ENCODE measurements at regions not wholly inside any gene's neighbourhood (a gene's known extent, or its start where the extent isn't known, plus 50 kb on each side); places are given as distances from the start of the nearest gene placed in this dataset.

- H3K27me3 ChIP-seq (replicated peaks; ENCODE audit: insufficient read depth) = no peaks in the 10 kb centered on the region
- no peaks in the 10 kb centered on the region for H4K20me1 ChIP-seq (ENCODE audit: insufficient read depth)
- H3K4me3 ChIP-seq = no peak overlapping the region
- H3K9ac ChIP-seq = no peak overlapping the region
- H3K36me3 ChIP-seq (ENCODE audit: low read depth) = no peaks in the 10 kb centered on the region
- H3K9me2 ChIP-seq (ENCODE audit: insufficient read depth) = no peaks in the 10 kb centered on the region
- 17 to 25% methylated on average over 2 of the region's 2 CpGs for WGBS, 2 experiments (ENCODE audit: low coverage in 1 of 2, low lambda C conversion rate in 2 of 2, missing lambda C conversion rate in 2 of 2)
- H3K9me3 ChIP-seq (ENCODE audit: low read depth) = no peaks in the 10 kb centered on the region
- no peak for TF ChIP-seq EZH2 (IDR thresholded peaks at IDR 0.05; ENCODE audit: insufficient read depth, poor library complexity, severe bottlenecking)
- no peak for TF ChIP-seq EZH2phosphoT487 (IDR thresholded peaks at IDR 0.05; ENCODE audit: insufficient read depth, low read depth)
- H3F3A ChIP-seq (ENCODE audit: insufficient read depth) = no peaks in the 10 kb centered on the region
- no peak overlapping the region for H2AFZ ChIP-seq
- in situ Hi-C loops (cut with MboI) = no loop called here
- H3K4me2 ChIP-seq (ENCODE audit: unreplicated experiment) = no peak overlapping the region
- H3K79me2 ChIP-seq (ENCODE audit: insufficient read depth) = no peaks in the 10 kb centered on the region
- no peaks in the 10 kb centered on the region for H3K4me1 ChIP-seq (ENCODE audit: insufficient read depth)
- H3K27ac ChIP-seq = no peak overlapping the region
- DNase-seq = no peak
Observed at GRCh38 chrX:25202827-25203226, 187.1 kb upstream of the ARX start.

- no peak overlapping the region for H3K4me2 ChIP-seq (ENCODE audit: unreplicated experiment)
- no peak overlapping the region for H3K27ac ChIP-seq
- H3K79me2 ChIP-seq (ENCODE audit: insufficient read depth) = no peaks in the 10 kb centered on the region
- no peaks in the 10 kb centered on the region for H3K4me1 ChIP-seq (ENCODE audit: insufficient read depth)
- no peak overlapping the region for H2AFZ ChIP-seq
- in situ Hi-C loops (cut with MboI) = no loop called here
- no peaks in the 10 kb centered on the region for H3K36me3 ChIP-seq (ENCODE audit: low read depth)
- no peaks in the 10 kb centered on the region for H3K9me2 ChIP-seq (ENCODE audit: insufficient read depth)
- no peaks in the 10 kb centered on the region for H3K9me3 ChIP-seq (ENCODE audit: low read depth)
- no peak for DNase-seq
- H4K20me1 ChIP-seq (ENCODE audit: insufficient read depth) = no peaks in the 10 kb centered on the region
- no peaks in the 10 kb centered on the region for H3F3A ChIP-seq (ENCODE audit: insufficient read depth)
- H3K9ac ChIP-seq = no peak overlapping the region
- no peak overlapping the region for H3K4me3 ChIP-seq
- H3K27me3 ChIP-seq (replicated peaks; ENCODE audit: insufficient read depth) = no peaks in the 10 kb centered on the region
- 5 to 10% methylated on average over 3 of the region's 3 CpGs for WGBS, 2 experiments (ENCODE audit: low coverage in 1 of 2, low lambda C conversion rate in 2 of 2, missing lambda C conversion rate in 2 of 2)
- TF ChIP-seq EZH2phosphoT487 (IDR thresholded peaks at IDR 0.05; ENCODE audit: insufficient read depth, low read depth) = no peak
- no peak for TF ChIP-seq EZH2 (IDR thresholded peaks at IDR 0.05; ENCODE audit: insufficient read depth, poor library complexity, severe bottlenecking)
Observed at GRCh38 chrX:25198891-25199290, 183.1 kb upstream of the ARX start.

GRCh38 chrX:25198253-25198652, 182.5 kb upstream of the ARX start:
- DNase-seq = no peak
- H3K27me3 ChIP-seq (replicated peaks; ENCODE audit: insufficient read depth) = no peaks in the 10 kb centered on the region
- no peak overlapping the region for H3K9ac ChIP-seq
- no peak overlapping the region for H3K4me3 ChIP-seq
- no peaks in the 10 kb centered on the region for H3F3A ChIP-seq (ENCODE audit: insufficient read depth)
- no peaks in the 10 kb centered on the region for H3K9me3 ChIP-seq (ENCODE audit: low read depth)
- no peaks in the 10 kb centered on the region for H3K36me3 ChIP-seq (ENCODE audit: low read depth)
- TF ChIP-seq EZH2 (IDR thresholded peaks at IDR 0.05; ENCODE audit: insufficient read depth, poor library complexity, severe bottlenecking) (no peak), EZH2phosphoT487 (IDR thresholded peaks at IDR 0.05; ENCODE audit: insufficient read depth, low read depth) (no peak)
- no peaks in the 10 kb centered on the region for H3K79me2 ChIP-seq (ENCODE audit: insufficient read depth)
- in situ Hi-C loops (cut with MboI) = no loop called here
- no peak overlapping the region for H2AFZ ChIP-seq
- no peak overlapping the region for H3K27ac ChIP-seq
- H3K4me2 ChIP-seq (ENCODE audit: unreplicated experiment) = no peak overlapping the region
- WGBS, 2 experiments (ENCODE audit: low coverage in 1 of 2, low lambda C conversion rate in 2 of 2, missing lambda C conversion rate in 2 of 2) = 31 to 41% methylated on average over 3 of the region's 3 CpGs
- no peaks in the 10 kb centered on the region for H3K4me1 ChIP-seq (ENCODE audit: insufficient read depth)
- no peaks in the 10 kb centered on the region for H3K9me2 ChIP-seq (ENCODE audit: insufficient read depth)
- no peaks in the 10 kb centered on the region for H4K20me1 ChIP-seq (ENCODE audit: insufficient read depth)

GRCh38 chrX:25196221-25196620, 180.5 kb upstream of the ARX start:
- Histone ChIP-seq H3K4me2 (ENCODE audit: unreplicated experiment) (no peak overlapping the region), H3K9me2 (ENCODE audit: insufficient read depth) (no peaks in the 10 kb centered on the region), H3K9ac (no peak overlapping the region), H3K4me3 (no peak overlapping the region), H3K79me2 (ENCODE audit: insufficient read depth) (no peaks in the 10 kb centered on the region), H3K27ac (no peak overlapping the region), H3K27me3 (replicated peaks; ENCODE audit: insufficient read depth) (no peaks in the 10 kb centered on the region), H3K4me1 (ENCODE audit: insufficient read depth) (no peaks in the 10 kb centered on the region), H3F3A (ENCODE audit: insufficient read depth) (no peaks in the 10 kb centered on the region), H4K20me1 (ENCODE audit: insufficient read depth) (no peaks in the 10 kb centered on the region), H3K9me3 (ENCODE audit: low read depth) (no peaks in the 10 kb centered on the region), H3K36me3 (ENCODE audit: low read depth) (no peaks in the 10 kb centered on the region), H2AFZ (no peak overlapping the region)
- TF ChIP-seq EZH2phosphoT487 (IDR thresholded peaks at IDR 0.05; ENCODE audit: insufficient read depth, low read depth) (no peak), EZH2 (IDR thresholded peaks at IDR 0.05; ENCODE audit: insufficient read depth, poor library complexity, severe bottlenecking) (no peak)
- 26 to 27% methylated on average over 2 of the region's 2 CpGs for WGBS, 2 experiments (ENCODE audit: low coverage in 1 of 2, low lambda C conversion rate in 2 of 2, missing lambda C conversion rate in 2 of 2)
- in situ Hi-C loops (cut with MboI) = no loop called here
- DNase-seq = no peak

GRCh38 chrX:25191403-25191802, 175.6 kb upstream of the ARX start:
- Histone ChIP-seq H3K27ac (no peak overlapping the region), H3K36me3 (ENCODE audit: low read depth) (no peaks in the 10 kb centered on the region), H3F3A (ENCODE audit: insufficient read depth) (no peaks in the 10 kb centered on the region), H3K4me3 (no peak overlapping the region), H3K27me3 (replicated peaks; ENCODE audit: insufficient read depth) (no peaks in the 10 kb centered on the region), H3K9ac (no peak overlapping the region), H2AFZ (no peak overlapping the region), H3K4me2 (ENCODE audit: unreplicated experiment) (no peak overlapping the region), H4K20me1 (ENCODE audit: insufficient read depth) (no peaks in the 10 kb centered on the region), H3K9me3 (ENCODE audit: low read depth) (no peaks in the 10 kb centered on the region), H3K4me1 (ENCODE audit: insufficient read depth) (no peaks in the 10 kb centered on the region), H3K9me2 (ENCODE audit: insufficient read depth) (no peaks in the 10 kb centered on the region), H3K79me2 (ENCODE audit: insufficient read depth) (no peaks in the 10 kb centered on the region)
- DNase-seq = no peak
- in situ Hi-C loops (cut with MboI) = no loop called here
- no peak for TF ChIP-seq EZH2 (IDR thresholded peaks at IDR 0.05; ENCODE audit: insufficient read depth, poor library complexity, severe bottlenecking)
- TF ChIP-seq EZH2phosphoT487 (IDR thresholded peaks at IDR 0.05; ENCODE audit: insufficient read depth, low read depth) = no peak
- WGBS, 2 experiments (ENCODE audit: low coverage in 1 of 2, low lambda C conversion rate in 2 of 2, missing lambda C conversion rate in 2 of 2) = 11 to 20% methylated on average over 7 of the region's 7 CpGs

Data from GM23248 (cell line).